ENCODE measurements at regions not wholly inside any gene's neighbourhood (a gene's known extent, or its start where the extent isn't known, plus 50 kb on each side); places are given as distances from the start of the nearest gene placed in this dataset.
"Not testable (repeated sequence)": the region's sequence is repeated elsewhere in the genome, so short reads cannot be mapped to it uniquely, and the experiment has no call there.

- not testable (repeated sequence) for TF ChIP-seq POLR2A, CTCF (IDR thresholded peaks at IDR 0.05)
These were observed 1602.9 kb upstream of the PCDH7 start for GRCh38 chr4:29117231-29117722.
